Common myeloid progenitor, CD34-positive (primary cell): ENCODE measurements at regions not wholly inside any gene's neighbourhood (a gene's known extent, or its start where the extent isn't known, plus 50 kb on each side); places are given as distances from the start of the nearest gene placed in this dataset.

ENCODE experiments used
- CTCF ChIA-PET: fragments of 350-600 bp; sonication (Branson Sonifier 250); formaldehyde crosslinking; loops from one replicate; lab custom pipeline; 2021; ENCODE audit warnings: antibody characterized with exemption; lab: Charles Lee
- POLR2A ChIA-PET: fragments of 350-600 bp; sonication (Branson Sonifier 250); formaldehyde crosslinking; loops from one replicate; lab custom pipeline; 2021; ENCODE audit warnings: antibody characterized with exemption; lab: Charles Lee
- DNase-seq, 3 donors: peaks; one replicate each; pipeline versions ENCODE4 v3.0.0 to v3.0.0-alpha.2; 2013
- H3K27ac ChIP-seq, 2 experiments: 1 replicate in 1 of 2; 2 replicates in 1 of 2; pipeline ENCODE4 v1.7.0; 2013; ENCODE audit warnings: inconsistent platforms in 2 of 2, low read length in 2 of 2, mild to moderate bottlenecking in 2 of 2, low read depth in 1 of 2, moderate library complexity in 1 of 2; ENCODE audit not compliant: severe bottlenecking in 2 of 2, insufficient read depth in 1 of 2, poor library complexity in 1 of 2
- H3K27me3 ChIP-seq, 5 experiments: replicated peaks in 2 of 5; 1 replicate in 3 of 5; 2 replicates in 2 of 5; pipeline versions ENCODE4 v1.6.1 to v1.7.0; 2013; ENCODE audit warnings: low read length in 4 of 5, mild to moderate bottlenecking in 2 of 5, moderate library complexity in 2 of 5, inconsistent platforms in 1 of 5; ENCODE audit not compliant: insufficient read depth in 5 of 5, control insufficient read depth in 4 of 5
- H3K36me3 ChIP-seq, 4 experiments: 1 replicate in 2 of 4; 2 replicates in 2 of 4; pipeline versions ENCODE4 v1.6.1 to v1.7.0; 2013; ENCODE audit warnings: low read length in 3 of 4, control low read depth in 1 of 4, mild to moderate bottlenecking in 1 of 4; ENCODE audit not compliant: control insufficient read depth in 4 of 4, insufficient read depth in 4 of 4
- H3K4me1 ChIP-seq, 4 experiments: 1 replicate in 3 of 4; 2 replicates in 1 of 4; pipeline versions ENCODE4 v1.6.1 to v1.7.1; 2013; ENCODE audit warnings: low read length in 3 of 4, mild to moderate bottlenecking in 3 of 4, control low read depth in 1 of 4, inconsistent platforms in 1 of 4, moderate library complexity in 1 of 4; ENCODE audit not compliant: control insufficient read depth in 4 of 4, insufficient read depth in 4 of 4; ENCODE audit errors: control extremely low read depth in 1 of 4
- H3K4me3 ChIP-seq, 7 experiments: 1 replicate in 4 of 7; 2 replicates in 3 of 7; pipeline versions ENCODE4 v1.5.1 to v1.7.0; 2013; ENCODE audit warnings: mild to moderate bottlenecking in 7 of 7, low read length in 6 of 7, moderate library complexity in 6 of 7, inconsistent platforms in 2 of 7, low read depth in 2 of 7, control low read depth in 1 of 7; ENCODE audit not compliant: insufficient read depth in 4 of 7, control insufficient read depth in 1 of 7; ENCODE audit errors: extremely low read depth in 1 of 7
- H3K9me3 ChIP-seq, 5 experiments: 1 replicate in 4 of 5; 2 replicates in 1 of 5; pipeline versions ENCODE4 v1.6.1 to v1.7.1; 2013; ENCODE audit warnings: low read length in 4 of 5, mild to moderate bottlenecking in 2 of 5, inconsistent platforms in 1 of 5, low read depth in 1 of 5, moderate library complexity in 1 of 5; ENCODE audit not compliant: control insufficient read depth in 4 of 5, insufficient read depth in 2 of 5; ENCODE audit errors: control extremely low read depth in 1 of 5
- WGBS: methylation state at CpG from one replicate; pipeline ENCODE4 v1.1.5; 2013; ENCODE audit not compliant: insufficient coverage; 5-methylcytosine and 5-hydroxymethylcytosine counted together

- Histone ChIP-seq H3K9me3 (no peaks in the 10 kb centered on the region), H3K36me3 (no peaks in the 10 kb centered on the region), H3K27ac (no peak overlapping the region), H3K27me3 (peaks cover 0 to 3% (median 0%) of the 10 kb centered on the region in 5 experiments), H3K4me3 (no peak overlapping the region), H3K4me1 (no peaks in the 10 kb centered on the region)
- ChIA-PET CTCF (no interaction called here), POLR2A (no interaction called here)
- DNase-seq: no peak
- 83% methylated on average over 5 of the region's 7 CpGs for WGBS
These were observed 219.9 kb downstream of the RFC3 start for GRCh38 chr13:34037636-34038540.

GRCh38 chr13:34038541-34039068, 220.7 kb downstream of the RFC3 start:
- 85% methylated on average over 5 of the region's 5 CpGs for WGBS
- Histone ChIP-seq H3K36me3 (no peaks in the 10 kb centered on the region), H3K27me3 (peaks cover 0 to 3% (median 0%) of the 10 kb centered on the region in 5 experiments), H3K9me3 (no peaks in the 10 kb centered on the region), H3K27ac (no peak overlapping the region), H3K4me1 (no peaks in the 10 kb centered on the region), H3K4me3 (no peak overlapping the region)
- no peak for DNase-seq
- ChIA-PET CTCF (no interaction called here), POLR2A (no interaction called here)

- ChIA-PET POLR2A (no interaction called here), CTCF (no interaction called here)
- peaks cover 0 to 3% (median 0%) of the 10 kb centered on the region in 5 experiments for H3K27me3 ChIP-seq
- H3K9me3 ChIP-seq: no peaks in the 10 kb centered on the region
- H3K4me1 ChIP-seq: no peaks in the 10 kb centered on the region
- 90% methylated on average over 1 of the region's 1 CpG for WGBS
- no peaks in the 10 kb centered on the region for H3K36me3 ChIP-seq
- DNase-seq: no peak
- H3K27ac ChIP-seq: no peak overlapping the region
- H3K4me3 ChIP-seq: no peak overlapping the region
These were observed 221.7 kb downstream of the RFC3 start for GRCh38 chr13:34039678-34040077.

- Histone ChIP-seq H3K4me3 (no peak overlapping the region), H3K4me1 (no peaks in the 10 kb centered on the region), H3K27me3 (peaks cover 0 to 3% (median 0%) of the 10 kb centered on the region in 5 experiments), H3K27ac (no peak overlapping the region), H3K36me3 (no peaks in the 10 kb centered on the region), H3K9me3 (no peaks in the 10 kb centered on the region)
- CTCF ChIA-PET: no interaction called here
- POLR2A ChIA-PET: no interaction called here
- 88% methylated on average over 1 of the region's 4 CpGs for WGBS
- no peak for DNase-seq
These were observed 222.9 kb downstream of the RFC3 start for GRCh38 chr13:34040863-34041262.

GRCh38 chr13:34044041-34044440, 226.1 kb downstream of the RFC3 start:
- Histone ChIP-seq H3K27ac (no peak overlapping the region), H3K4me1 (no peaks in the 10 kb centered on the region), H3K36me3 (no peaks in the 10 kb centered on the region), H3K9me3 (no peaks in the 10 kb centered on the region), H3K4me3 (no peak overlapping the region), H3K27me3 (peaks cover 0 to 3% (median 0%) of the 10 kb centered on the region in 5 experiments)
- no peak for DNase-seq
- ChIA-PET CTCF (no interaction called here), POLR2A (no interaction called here)
- 83% methylated on average over 2 of the region's 2 CpGs for WGBS

DNA sequence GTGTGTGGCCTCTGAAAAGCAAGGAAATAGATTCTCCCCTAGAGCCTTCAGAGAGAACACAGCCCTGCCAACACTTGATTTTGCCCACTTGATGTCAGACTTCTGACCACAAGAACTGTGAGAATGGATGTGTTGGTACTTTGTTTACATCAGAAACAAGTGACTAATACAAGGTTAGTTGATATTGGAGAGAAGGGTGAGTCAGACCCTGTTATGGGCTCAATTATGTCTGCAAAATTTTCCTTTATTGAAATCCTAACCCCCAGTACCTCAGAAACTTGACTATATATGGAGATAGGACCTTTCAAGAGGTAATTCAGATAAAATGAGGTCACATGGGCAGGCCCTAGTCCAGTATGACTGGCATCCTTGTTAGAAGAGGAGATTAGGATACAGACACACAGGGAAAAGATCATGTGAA, 226.7 kb downstream of the RFC3 start:
- ChIA-PET POLR2A (no interaction called here), CTCF (no interaction called here)
- DNase-seq: no peak
- no peaks in the 10 kb centered on the region for H3K36me3 ChIP-seq
- H3K27ac ChIP-seq: no peak overlapping the region
- no peaks in the 10 kb centered on the region for H3K9me3 ChIP-seq
- peaks cover 0 to 3% (median 0%) of the 10 kb centered on the region in 5 experiments for H3K27me3 ChIP-seq
- no peak overlapping the region for H3K4me3 ChIP-seq
- H3K4me1 ChIP-seq: no peaks in the 10 kb centered on the region

- Histone ChIP-seq H3K27ac (no peak overlapping the region), H3K4me1 (no peaks in the 10 kb centered on the region), H3K36me3 (no peaks in the 10 kb centered on the region), H3K4me3 (no peak overlapping the region), H3K27me3 (no peaks in the 10 kb centered on the region), H3K9me3 (no peaks in the 10 kb centered on the region)
- no peak for DNase-seq
- CTCF ChIA-PET: no interaction called here
- 92% methylated on average over 4 of the region's 5 CpGs for WGBS
- POLR2A ChIA-PET: no interaction called here
These were observed 228.5 kb downstream of the RFC3 start for GRCh38 chr13:34046457-34046856.
